ENCODE measurements at regions not wholly inside any gene's neighbourhood (a gene's known extent, or its start where the extent isn't known, plus 50 kb on each side); places are given as distances from the start of the nearest gene placed in this dataset.

DNA sequence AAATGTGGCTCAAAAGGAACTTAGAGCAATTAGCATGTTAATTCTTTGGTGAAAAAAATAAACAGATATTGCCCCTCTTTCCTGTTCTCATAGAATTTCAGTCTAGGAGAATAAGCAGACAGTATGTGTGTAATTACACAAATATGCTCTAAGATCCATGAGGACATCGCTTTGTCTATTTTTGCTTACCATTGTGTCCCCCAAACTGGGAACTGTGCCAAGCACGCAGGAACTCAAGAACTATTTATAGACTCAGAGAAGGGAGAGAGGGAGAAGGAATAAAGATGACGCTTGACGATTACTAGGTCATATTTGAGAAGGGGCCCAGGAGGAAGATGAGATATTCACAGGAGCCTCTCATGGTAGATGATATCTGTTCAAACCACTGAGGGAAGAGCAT is 692.6 kb downstream of the RAB28 start:
- intact Hi-C loops (cut with micrococcal nuclease): no loop called here
- ATAC-seq (peak; percentile 54), DNase-seq (peak; percentile 27)

DNA sequence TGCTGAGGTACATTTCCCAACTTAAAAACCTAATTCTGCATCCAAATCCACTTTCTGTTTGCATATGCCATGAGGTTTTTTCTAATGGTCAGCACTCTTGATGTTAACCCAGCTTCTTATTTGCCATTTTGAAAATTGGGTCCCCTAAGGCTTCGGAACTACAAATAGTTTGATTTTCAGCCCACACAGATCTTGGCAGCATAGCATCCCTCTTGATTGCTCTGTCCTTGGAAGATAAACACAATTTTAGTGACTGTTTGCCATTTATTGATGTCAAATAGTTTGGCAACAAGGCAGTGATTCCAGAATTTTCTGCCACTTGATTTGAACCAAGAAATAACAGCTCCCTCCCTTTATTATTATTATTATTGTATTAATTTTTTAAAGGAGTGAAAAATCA is 696.9 kb downstream of the RAB28 start:
- intact Hi-C loops (cut with micrococcal nuclease): no loop called here
- ATAC-seq (no peak), DNase-seq (no peak)

DNA sequence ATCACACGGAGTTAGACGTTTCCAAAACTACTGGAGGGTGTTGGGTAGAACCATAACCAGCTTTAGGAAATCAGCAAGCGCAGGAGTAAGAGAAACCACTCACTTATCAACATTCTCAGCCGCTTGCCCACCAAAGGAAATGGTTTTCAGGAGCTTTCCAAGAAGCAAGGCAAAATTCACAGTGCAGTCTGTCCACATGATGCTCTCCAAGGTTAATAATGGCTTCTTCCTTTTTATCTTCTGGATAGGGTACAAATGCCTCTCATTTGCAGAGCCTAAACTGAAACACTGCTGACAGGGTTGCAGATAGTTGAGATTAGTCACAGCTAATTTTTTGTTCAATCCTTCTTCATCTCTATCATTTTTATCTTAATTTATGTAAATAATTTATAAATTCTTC is 705.4 kb downstream of the RAB28 start:
- ATAC-seq: no peak
- intact Hi-C loops (cut with micrococcal nuclease): no loop called here
- no peak for DNase-seq

DNA sequence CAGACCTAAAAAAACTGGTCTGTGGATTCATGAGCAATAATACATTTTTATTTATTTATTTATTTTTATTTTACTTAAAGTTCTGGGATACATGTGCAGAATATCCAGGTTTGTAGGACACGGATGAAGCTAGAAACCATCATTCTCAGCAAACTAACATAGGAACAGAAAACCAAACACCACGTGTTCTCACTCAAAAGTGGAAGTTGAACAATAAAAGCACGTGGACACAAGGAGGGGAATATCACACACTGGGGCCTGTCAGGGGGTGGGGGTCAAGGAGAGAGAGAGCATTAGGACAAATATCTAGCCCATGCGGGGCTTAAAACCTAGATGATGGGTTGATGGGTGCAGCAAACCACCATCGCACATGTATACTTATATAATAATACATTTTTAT is 705.9 kb downstream of the RAB28 start:
- intact Hi-C loops (cut with micrococcal nuclease): no loop called here

DNA sequence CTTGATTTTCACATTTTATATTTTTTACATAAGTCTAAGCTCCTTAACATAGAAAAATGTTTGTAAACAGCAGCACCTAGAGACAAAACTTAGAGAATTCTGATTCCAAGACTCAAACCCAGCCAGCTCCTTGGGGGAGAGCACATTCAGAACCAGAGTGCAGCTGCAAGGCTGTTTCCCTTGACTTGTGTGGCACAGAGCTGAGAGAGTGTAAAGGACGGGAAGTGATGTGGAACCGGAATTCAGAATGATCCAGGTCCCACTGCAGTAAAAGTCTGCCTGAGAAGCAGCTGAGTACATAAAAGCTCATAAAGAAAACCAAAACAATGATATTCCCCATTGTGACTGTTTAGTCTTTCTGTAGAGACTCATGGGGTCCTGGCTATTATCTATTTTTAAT is 713.8 kb downstream of the RAB28 start:
- DNase-seq (no peak), ATAC-seq (no peak)
- intact Hi-C loops (cut with micrococcal nuclease): no loop called here

More for the DNA sequence above, 705.9 kb downstream of the RAB28 start:
- no peak for ATAC-seq
- DNase-seq: no peak

DNA sequence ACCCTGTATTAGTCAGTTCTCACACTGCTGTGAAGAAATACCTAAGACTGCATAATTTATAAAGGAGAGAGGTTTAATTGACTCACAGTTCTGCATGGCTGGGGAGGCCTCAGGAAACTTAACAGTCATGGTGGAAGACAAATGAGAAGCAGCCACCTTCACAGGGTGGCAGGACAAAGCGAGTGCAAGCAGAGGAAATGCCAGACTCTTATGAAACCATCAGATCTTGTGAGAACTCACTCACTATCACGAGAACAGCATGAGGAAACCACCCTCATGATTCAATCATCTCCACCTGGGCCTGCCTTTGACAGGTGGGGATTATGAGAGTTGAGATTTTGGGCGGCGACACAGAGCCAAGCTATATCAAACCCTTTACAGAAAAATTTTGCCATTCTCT is 722.4 kb downstream of the RAB28 start:
- DNase-seq: no peak
- no peak for ATAC-seq
- intact Hi-C loops (cut with micrococcal nuclease): no loop called here

DNA sequence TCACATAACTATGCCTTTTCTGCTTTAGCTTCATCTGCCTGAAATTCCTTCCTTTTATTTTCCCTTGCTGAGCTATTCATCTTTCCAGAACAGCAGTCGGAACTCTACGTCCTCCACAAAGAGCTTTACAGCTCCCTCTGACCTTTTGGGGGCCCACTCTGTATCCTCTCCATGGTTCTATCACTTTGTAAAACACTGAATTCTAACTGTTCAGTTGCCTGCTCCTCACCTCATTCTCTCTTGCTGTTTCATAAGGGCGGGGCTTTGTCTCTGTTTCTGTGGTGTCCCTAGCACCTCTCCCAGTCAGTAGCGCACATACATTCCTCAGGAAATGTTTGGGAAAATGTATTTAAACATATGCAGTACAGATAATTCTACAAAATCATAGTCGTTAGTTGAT is 737.0 kb downstream of the RAB28 start:
- DNase-seq (no peak), ATAC-seq (no peak)
- intact Hi-C loops (cut with micrococcal nuclease): no loop called here

DNA sequence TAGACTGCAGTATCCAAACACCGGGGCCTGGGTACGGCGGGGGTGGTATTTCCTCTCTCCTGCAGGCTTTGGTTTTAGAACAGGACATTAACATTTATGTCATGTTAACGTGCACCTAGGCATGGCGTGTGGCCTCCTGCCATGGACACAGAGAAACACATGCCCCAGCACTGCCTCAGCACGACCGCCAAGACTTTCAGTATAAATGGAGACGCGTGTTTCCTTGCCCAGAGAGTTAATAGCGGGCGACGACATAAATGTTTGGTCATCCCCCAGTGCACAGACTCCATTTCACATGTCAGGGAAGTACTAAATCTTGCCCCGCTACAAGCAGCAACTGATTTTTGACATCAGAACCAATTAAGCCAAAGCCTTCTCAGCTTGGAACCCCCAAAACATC is 737.9 kb downstream of the RAB28 start:
- ATAC-seq: no peak
- no peak for DNase-seq
- intact Hi-C loops (cut with micrococcal nuclease): no loop called here

DNA sequence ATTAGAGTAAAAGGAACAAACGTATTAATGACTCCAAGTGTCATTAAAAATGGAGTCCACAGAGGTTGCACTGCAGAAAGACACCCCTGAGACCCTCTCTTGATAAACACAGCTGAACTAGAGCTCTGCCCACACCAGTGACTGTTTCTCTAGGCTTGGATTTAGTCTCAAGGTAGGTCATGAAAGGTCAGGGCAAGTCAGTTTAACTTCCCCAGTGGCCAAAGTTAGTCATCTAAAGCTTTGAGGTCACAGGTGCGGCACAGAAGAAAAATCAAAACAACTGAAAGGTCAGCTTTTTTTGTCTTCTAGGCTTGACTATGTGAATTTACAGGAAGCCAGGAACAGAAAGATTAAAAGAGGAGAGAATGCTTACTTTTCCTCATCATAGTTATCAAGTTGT is 749.6 kb downstream of the RAB28 start:
- intact Hi-C loops (cut with micrococcal nuclease): no loop called here
- DNase-seq (no peak), ATAC-seq (no peak)

DNA sequence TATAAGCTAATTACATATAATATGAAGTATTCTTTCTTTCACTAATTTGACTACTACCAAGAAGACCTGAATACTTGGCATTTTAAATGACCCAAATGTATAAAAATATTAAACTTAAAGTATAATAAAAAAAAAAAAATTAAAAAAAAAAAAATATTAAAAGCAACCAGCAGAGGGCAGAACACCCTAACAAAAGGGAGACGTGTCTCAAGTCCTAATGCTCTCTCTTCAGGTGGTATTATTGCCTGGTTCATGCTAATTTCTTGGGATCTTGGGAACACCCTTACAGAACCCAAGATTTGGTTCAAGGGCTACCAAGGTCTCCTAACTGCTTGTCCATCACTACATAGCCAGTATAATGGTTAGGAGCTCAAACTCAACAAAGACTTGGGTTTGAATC is 754.8 kb downstream of the RAB28 start:
- ATAC-seq (no peak), DNase-seq (no peak)
- intact Hi-C loops (cut with micrococcal nuclease): loop anchor here (5.0 kb wide), 1 partner anchor 818 kb away; no protein-coding TSS in a partner anchor

DNA sequence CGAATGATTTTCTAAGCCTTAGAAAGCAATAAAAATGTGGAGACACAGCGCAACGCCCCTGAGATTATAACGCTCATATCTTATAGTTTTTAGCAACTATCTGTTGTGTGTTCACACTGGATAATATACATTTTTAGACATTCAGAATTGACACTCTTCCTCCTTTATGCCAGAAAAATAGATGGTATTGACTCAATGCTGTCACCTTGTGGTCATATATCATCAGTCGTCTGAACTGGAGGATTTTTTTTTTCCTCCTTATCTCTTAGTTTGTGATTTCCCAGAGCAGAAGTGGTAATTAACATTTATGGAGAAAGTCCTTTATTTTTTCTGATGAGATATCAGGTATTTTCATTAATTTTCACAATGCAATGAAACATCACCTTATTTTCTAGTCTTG is 759.6 kb downstream of the RAB28 start:
- intact Hi-C loops (cut with micrococcal nuclease): no loop called here

DNA sequence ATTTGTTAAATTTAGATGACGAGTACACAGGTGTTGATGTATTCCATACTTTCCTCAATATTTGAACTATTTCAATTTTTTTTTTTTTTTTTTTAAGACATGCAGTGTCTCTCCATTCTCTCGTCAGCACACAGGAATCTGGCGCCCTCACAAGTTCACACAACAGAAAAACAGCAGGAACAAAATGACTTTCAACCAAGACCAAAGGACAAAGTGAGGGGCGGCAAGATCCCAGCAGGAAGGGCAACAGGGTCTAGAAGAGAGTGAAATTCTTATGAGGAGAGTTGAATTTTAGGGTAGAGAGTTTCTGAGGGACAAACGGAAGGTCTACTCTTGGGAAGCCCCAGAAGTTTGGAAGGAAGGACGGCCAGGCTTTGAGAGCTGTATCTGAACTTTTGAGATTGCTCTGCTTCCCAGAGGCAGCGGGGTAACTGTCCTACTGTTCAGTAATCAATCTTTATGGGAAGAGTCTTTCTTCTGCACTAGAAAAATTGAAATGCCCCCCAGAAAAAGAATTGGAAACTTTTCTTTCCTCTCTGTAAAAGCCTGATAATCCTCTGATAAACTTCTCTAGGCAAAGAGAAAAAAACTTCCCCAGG is 760.2 kb downstream of the RAB28 start:
- intact Hi-C loops (cut with micrococcal nuclease): no loop called here
- ATAC-seq: peak; percentile 38

More for the DNA sequence above, 759.6 kb downstream of the RAB28 start:
- DNase-seq (no peak), ATAC-seq (peak; percentile 42)

DNA sequence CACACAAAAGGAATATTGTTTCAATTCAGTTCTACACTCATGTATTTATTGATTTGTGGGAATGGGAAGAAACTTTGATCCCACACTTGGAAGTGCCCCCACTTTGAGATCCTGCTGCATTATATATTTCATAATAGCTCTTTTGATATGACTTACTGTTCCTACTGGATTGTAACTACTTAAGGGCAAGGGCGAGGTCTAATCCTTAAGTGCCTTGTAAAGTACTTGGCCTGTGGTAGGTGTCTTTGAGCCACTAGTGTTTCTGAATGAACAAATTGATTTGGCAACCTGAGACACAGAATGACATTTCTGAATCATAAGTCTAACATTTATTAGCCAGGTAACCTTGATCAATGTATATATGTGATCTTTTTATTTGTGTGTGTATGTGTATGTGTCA is 767.2 kb downstream of the RAB28 start:
- no peak for ATAC-seq
- intact Hi-C loops (cut with micrococcal nuclease): no loop called here
- DNase-seq: no peak

More for the DNA sequence above, 760.2 kb downstream of the RAB28 start:
- DNase-seq: no peak

DNA sequence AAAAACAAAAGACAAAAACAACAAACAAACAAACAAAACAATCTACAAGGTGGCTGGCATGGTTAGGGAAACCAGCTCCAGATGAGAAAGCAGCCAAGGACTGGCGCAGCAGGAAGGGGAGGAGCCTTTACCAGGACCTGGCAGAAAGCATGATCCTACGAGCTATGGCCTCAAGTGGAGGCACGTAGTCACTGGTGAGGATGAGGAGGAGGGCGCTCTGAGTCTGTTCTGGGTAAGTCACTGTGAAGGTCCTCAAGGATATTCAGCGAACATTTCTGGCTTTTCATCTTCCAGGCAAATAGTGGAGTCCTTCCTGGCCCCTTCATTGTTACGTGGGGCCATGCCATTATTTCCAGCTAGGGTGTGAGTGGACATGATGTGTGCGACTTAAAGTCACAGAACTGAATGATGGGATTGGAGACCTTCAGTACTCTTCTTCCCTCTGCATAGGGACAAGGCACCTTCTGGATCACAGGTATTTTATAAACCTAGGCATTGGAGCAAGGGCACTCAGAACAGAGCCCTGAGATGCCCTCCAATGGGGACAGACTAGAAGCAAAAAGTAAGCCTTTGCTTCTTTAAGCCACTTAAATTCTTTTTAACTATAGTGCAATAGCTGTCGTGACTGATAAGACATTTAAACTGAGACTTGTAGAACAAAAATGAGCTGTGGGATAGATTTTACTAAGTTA is 771.3 kb downstream of the RAB28 start:
- DNase-seq (no peak), ATAC-seq (no peak)
- intact Hi-C loops (cut with micrococcal nuclease): no loop called here

DNA sequence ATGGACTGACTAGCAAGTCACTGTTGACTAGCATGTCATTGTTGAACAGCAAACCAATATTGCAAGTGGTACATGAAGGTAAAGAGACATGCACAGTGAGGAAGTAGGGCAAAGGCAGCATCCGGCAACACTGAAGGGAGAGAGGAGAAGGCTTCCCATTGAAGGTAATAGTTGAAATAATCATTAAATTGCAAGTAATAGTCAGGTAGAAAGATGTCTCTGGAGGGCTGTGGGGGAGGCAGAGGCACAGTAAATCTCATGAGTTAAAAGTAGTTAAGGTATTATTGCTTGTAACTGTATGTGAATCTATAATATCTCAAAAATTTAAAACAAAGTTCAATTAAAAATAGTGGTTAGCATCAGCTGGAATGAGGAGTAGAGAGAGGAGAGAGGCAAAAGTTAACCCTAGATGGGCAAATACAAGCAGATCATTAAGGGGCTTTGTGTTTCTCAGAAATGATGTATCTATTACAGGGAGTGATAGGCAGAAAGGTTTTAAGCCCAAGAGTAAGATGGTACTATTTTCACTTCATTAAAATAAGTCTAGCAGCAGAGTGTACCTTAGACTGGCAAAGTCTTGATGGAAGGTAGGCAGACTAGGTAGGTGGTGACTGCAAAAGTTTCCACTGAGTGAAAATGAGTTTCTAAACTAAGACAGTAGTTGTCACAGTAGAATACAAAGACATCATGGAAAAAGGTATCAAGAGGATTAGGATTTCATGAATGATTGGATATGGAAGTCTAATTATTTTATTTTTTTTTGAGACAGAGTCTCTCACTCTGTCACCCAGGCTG is 776.6 kb downstream of the RAB28 start:
- intact Hi-C loops (cut with micrococcal nuclease): no loop called here
- DNase-seq (no peak), ATAC-seq (no peak)

DNA sequence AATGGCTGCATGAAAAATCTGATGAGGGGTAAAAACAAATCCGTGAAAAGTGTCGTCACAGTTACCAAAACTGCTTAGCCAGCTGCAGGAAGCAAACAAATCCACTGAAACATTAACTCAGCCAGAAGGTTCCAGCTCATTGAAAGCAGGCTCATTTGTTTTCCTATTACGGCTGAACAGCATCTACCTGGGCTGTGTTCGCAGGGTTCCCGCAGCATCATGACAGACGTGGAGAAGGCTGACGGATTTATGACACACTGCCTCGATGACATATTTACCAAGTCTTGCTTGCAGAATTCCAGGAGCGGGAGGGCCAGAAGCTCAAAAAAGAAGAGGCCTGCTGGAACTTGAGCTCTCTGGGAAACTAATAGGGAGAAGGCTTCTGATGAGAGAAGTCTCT is 781.1 kb downstream of the RAB28 start:
- ATAC-seq (no peak), DNase-seq (no peak)
- intact Hi-C loops (cut with micrococcal nuclease): no loop called here

DNA sequence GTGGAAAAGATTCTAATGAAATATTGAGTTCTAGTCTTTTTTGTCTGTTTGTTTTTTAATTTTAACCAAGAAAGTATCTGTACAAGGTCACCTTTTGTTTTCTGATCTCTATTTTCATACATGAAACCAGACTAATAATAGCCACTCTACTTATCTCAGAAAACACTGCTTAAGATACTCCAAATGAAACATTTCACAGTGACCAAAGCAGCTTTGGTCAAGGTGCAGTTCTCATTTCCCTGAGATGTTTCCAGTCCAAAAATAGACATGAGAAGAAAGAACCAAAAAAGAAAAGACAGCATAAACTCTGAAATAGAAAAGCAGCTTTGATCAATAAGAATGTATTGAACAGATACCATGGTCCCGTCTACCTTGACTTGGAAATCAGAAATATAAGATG is 782.8 kb downstream of the RAB28 start:
- ATAC-seq: no peak
- no peak for DNase-seq
- intact Hi-C loops (cut with micrococcal nuclease): no loop called here

DNA sequence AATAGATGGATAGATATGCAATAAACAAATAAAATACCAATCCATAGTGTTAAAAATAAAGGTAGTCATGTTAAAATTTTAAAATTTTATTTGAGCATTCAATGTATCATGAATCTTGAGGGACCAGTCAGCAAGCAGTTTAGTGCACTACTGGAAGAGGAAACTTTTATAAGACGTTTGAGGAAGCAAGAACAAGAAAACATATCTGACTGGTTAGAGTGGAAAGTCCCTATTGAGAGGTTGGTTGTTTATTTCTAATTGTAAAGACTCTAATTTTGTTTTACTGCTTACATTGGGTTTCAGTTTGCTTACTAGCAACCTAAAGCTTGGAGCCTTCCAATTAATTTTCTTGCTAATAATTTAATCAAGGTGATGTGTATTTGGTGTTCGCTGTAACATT is 786.2 kb downstream of the RAB28 start:
- DNase-seq: no peak
- intact Hi-C loops (cut with micrococcal nuclease): no loop called here

DNA sequence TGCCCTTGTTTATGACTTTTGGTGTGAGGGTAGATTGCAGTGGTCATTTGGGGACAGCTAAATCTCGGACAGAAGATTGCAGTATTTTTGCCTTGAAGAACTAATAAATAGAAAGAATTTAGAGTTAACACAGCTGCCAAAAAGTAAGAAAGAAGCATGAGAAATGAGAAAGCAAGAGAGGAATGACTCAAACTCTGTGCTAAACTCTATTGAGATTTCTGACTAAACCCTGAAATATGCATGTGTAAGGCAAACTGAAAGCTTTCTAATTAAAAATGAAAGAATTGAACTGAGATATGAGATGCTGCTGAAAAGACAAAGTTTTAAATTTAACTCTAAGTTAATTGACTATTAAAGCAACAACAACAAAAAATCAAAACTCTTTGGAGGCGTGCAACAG is 791.3 kb downstream of the RAB28 start:
- no peak for ATAC-seq

More for the DNA sequence above, 786.2 kb downstream of the RAB28 start:
- ATAC-seq: no peak

DNA sequence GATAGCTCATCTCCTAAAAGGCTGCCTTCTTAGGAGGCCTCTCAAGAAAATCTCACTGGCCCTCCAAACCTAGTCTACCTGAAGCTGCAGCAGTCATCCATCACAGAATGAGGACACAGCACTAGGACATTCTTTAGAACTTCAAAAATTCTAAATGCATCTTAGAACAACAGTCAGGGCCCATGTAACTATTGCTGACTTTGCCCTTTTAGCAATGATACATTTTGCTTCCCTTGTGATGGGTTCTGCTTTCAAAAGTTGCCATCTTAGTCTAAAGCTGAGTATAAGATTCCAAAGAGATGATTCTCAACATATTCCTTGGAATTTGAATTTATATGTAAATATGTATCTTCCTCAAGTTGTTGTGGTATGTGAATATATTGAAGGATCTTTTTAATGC is 793.0 kb downstream of the RAB28 start:
- no peak for ATAC-seq
- no peak for DNase-seq
- intact Hi-C loops (cut with micrococcal nuclease): no loop called here

More for the DNA sequence above, 791.3 kb downstream of the RAB28 start:
- no peak for DNase-seq
- intact Hi-C loops (cut with micrococcal nuclease): no loop called here
